ENCODE measurements at regions not wholly inside any gene's neighbourhood (a gene's known extent, or its start where the extent isn't known, plus 50 kb on each side); places are given as distances from the start of the nearest gene placed in this dataset.

DNA sequence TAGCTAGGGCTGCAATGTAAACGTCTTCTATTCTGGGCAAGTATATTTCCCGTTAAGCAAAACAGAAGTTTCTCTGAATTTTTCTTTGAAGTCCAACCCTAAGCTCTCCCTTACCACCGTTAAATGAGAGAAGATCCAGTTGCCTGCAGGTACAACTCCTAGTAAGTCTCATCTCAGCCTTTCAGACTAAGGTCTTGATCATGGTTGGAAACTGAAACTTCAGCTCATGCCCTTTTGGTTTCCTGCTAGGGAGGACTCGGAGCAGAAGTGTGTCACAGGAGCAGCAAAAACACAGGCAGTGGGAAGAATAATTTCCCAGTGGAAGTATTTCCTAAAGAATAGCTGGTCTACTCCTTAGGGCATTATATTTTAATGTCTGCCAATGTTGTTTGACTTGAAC, 717.9 kb downstream of the PRELID2 start:
- Mint-ChIP-seq H3K27me3 (ENCODE audit: unreplicated experiment) (no peaks in the 10 kb centered on the region), H3K4me1 (ENCODE audit: unreplicated experiment) (no peaks in the 10 kb centered on the region), H3K4me3 (ENCODE audit: unreplicated experiment) (no peak overlapping the region), H3K27ac (ENCODE audit: unreplicated experiment) (no peak overlapping the region), H3K9me3 (ENCODE audit: unreplicated experiment) (no peaks in the 10 kb centered on the region), H3K36me3 (ENCODE audit: low read depth, unreplicated experiment) (no peaks in the 10 kb centered on the region)
- TF ChIP-seq, protein P1, sequence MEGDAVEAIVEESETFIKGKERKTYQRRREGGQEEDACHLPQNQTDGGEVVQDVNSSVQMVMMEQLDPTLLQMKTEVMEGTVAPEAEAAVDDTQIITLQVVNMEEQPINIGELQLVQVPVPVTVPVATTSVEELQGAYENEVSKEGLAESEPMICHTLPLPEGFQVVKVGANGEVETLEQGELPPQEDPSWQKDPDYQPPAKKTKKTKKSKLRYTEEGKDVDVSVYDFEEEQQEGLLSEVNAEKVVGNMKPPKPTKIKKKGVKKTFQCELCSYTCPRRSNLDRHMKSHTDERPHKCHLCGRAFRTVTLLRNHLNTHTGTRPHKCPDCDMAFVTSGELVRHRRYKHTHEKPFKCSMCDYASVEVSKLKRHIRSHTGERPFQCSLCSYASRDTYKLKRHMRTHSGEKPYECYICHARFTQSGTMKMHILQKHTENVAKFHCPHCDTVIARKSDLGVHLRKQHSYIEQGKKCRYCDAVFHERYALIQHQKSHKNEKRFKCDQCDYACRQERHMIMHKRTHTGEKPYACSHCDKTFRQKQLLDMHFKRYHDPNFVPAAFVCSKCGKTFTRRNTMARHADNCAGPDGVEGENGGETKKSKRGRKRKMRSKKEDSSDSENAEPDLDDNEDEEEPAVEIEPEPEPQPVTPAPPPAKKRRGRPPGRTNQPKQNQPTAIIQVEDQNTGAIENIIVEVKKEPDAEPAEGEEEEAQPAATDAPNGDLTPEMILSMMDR (IDR thresholded peaks at IDR 0.05; ENCODE audit: unreplicated experiment), result no peak
- no peak for DNase-seq (ENCODE audit: low spot score)

DNA sequence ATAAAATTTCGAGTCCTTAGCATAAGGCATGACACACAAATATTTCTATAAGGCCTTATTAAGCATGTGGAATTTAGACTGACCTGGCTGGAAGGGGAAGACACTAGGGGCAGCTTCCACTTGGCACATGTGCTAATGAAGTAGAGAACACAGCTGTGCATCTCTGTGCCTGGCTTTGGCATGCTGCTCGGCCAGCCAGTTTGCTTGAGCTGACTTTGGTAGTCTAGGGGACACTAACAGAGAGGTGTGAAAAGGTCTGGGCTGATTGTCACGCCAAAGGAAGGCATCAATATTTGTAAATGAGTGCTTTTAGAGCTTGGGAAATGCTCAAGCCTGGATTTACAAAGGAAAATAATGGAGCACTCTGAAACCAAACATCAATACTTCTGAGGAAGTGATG, 723.7 kb downstream of the PRELID2 start:
- DNase-seq (ENCODE audit: low spot score), result no peak
- TF ChIP-seq, protein P1 (IDR thresholded peaks at IDR 0.05; ENCODE audit: unreplicated experiment), result no peak
- no peaks in the 10 kb centered on the region for H3K27me3 Mint-ChIP-seq (ENCODE audit: unreplicated experiment)
- H3K4me3 Mint-ChIP-seq (ENCODE audit: unreplicated experiment), result no peak overlapping the region
- no peak overlapping the region for H3K27ac Mint-ChIP-seq (ENCODE audit: unreplicated experiment)
- no peaks in the 10 kb centered on the region for H3K9me3 Mint-ChIP-seq (ENCODE audit: unreplicated experiment)
- H3K36me3 Mint-ChIP-seq (ENCODE audit: low read depth, unreplicated experiment), result no peaks in the 10 kb centered on the region
- no peaks in the 10 kb centered on the region for H3K4me1 Mint-ChIP-seq (ENCODE audit: unreplicated experiment)

DNA sequence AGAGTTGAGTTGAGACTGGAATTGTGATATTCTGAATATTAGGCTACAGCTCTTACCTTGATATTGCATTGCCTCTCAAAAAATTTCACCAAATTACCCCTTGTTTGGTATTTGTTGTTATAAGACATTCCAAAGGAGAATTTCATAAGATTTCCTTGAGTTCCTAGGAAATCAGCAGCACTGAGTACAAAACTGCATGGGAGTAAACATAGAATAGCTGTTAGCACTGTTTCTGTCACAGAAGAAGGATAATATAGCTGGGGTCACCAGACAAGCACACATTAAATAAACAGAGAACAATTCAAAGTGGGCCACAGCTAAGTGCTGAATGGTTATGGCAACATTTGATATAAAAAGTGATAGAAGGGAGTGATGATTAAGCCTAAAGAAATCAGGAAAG, 724.3 kb downstream of the PRELID2 start:
- no peaks in the 10 kb centered on the region for H3K36me3 Mint-ChIP-seq (ENCODE audit: low read depth, unreplicated experiment)
- DNase-seq (ENCODE audit: low spot score), result no peak
- no peak overlapping the region for H3K4me3 Mint-ChIP-seq (ENCODE audit: unreplicated experiment)
- TF ChIP-seq, protein P1 (IDR thresholded peaks at IDR 0.05; ENCODE audit: unreplicated experiment), result no peak
- H3K27ac Mint-ChIP-seq (ENCODE audit: unreplicated experiment), result no peak overlapping the region
- no peaks in the 10 kb centered on the region for H3K27me3 Mint-ChIP-seq (ENCODE audit: unreplicated experiment)
- H3K4me1 Mint-ChIP-seq (ENCODE audit: unreplicated experiment), result no peaks in the 10 kb centered on the region
- no peaks in the 10 kb centered on the region for H3K9me3 Mint-ChIP-seq (ENCODE audit: unreplicated experiment)

DNA sequence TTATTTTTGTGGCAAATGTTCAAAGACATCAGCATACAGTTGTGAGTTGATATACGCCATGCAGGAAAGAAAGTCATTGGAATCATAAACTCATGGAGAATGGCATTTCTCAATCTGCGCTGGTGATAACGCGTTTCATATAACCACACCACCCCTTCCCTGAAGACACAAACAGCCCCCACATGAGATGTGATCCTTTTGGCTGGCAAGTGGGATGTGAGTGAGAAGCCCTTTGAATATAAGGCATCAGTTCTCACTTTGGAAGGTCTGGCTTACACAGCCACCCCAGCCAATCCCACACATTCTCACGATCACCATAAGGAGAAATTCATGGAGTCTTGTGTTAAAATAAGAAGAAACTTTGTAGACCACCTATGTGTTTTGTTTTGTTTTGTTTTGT, 725.0 kb downstream of the PRELID2 start:
- Mint-ChIP-seq H3K27me3 (ENCODE audit: unreplicated experiment) (no peaks in the 10 kb centered on the region), H3K27ac (ENCODE audit: unreplicated experiment) (no peak overlapping the region), H3K4me1 (ENCODE audit: unreplicated experiment) (no peaks in the 10 kb centered on the region), H3K36me3 (ENCODE audit: low read depth, unreplicated experiment) (no peaks in the 10 kb centered on the region), H3K4me3 (ENCODE audit: unreplicated experiment) (no peak overlapping the region), H3K9me3 (ENCODE audit: unreplicated experiment) (no peaks in the 10 kb centered on the region)
- no peak for DNase-seq (ENCODE audit: low spot score)
- TF ChIP-seq, protein P1 (IDR thresholded peaks at IDR 0.05; ENCODE audit: unreplicated experiment), result no peak

DNA sequence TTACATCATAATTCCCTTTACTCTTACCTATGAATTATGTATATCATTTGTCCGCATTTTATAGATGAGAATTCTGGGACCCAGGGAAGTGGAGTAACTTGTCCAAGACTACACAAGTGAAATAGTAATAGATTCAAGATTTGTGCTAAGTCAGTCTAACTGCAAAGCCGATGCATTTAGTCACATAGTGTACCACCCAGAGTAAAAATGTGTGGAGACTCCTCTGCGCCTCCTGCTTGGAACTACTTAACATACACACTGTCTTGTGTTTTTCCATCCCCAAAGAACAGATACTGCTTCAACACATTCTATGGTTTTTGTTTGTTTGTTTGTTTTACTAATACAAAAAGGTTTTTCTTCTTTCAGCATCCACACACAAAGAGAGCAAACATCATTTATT, 729.8 kb downstream of the PRELID2 start:
- Mint-ChIP-seq H3K4me3 (ENCODE audit: unreplicated experiment) (no peak overlapping the region), H3K4me1 (ENCODE audit: unreplicated experiment) (no peaks in the 10 kb centered on the region), H3K27me3 (ENCODE audit: unreplicated experiment) (no peaks in the 10 kb centered on the region), H3K36me3 (ENCODE audit: low read depth, unreplicated experiment) (no peaks in the 10 kb centered on the region), H3K9me3 (ENCODE audit: unreplicated experiment) (no peaks in the 10 kb centered on the region), H3K27ac (ENCODE audit: unreplicated experiment) (no peak overlapping the region)
- no peak for DNase-seq (ENCODE audit: low spot score)
- TF ChIP-seq, protein P1 (IDR thresholded peaks at IDR 0.05; ENCODE audit: unreplicated experiment), result no peak
